WI38 (cell line): ENCODE measurements at regions not wholly inside any gene's neighbourhood (a gene's known extent, or its start where the extent isn't known, plus 50 kb on each side); places are given as distances from the start of the nearest gene placed in this dataset.

Experiments
- H3K4me3 ChIP-seq: 2 replicates; pipeline ENCODE4 v1.5.1; 2011; ENCODE audit warnings: low read depth, mild to moderate bottlenecking, control low read depth, low read length
- TF ChIP-seq, protein P1 (sequence below): IDR thresholded peaks from 2 replicates; pipeline ENCODE4 v1.5.1; 2012; ENCODE audit warnings: low read depth, mild to moderate bottlenecking, control low read depth, low read length

DNA sequence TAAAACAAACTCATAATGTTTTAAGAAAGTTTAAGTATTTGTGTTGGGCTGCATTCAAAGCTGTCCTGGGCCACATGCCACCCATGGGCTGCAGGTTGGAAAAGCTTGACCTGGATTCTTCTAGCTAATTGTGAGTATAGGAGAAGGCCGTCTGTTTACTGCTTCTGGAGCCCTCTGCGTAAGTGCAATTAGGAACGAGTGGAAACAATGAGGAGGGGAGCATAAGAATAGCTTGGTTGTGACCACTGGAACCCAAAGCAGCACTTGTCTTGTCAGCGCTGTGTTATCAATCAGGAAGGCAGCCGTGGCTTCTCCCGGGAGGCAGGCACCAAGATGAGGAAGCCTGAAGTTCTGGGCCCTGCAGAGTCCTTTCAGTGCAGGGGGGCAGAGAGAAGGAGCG is 110.4 kb upstream of the MBNL2 start:
- no peak overlapping the region for H3K4me3 ChIP-seq
- TF ChIP-seq, protein P1, sequence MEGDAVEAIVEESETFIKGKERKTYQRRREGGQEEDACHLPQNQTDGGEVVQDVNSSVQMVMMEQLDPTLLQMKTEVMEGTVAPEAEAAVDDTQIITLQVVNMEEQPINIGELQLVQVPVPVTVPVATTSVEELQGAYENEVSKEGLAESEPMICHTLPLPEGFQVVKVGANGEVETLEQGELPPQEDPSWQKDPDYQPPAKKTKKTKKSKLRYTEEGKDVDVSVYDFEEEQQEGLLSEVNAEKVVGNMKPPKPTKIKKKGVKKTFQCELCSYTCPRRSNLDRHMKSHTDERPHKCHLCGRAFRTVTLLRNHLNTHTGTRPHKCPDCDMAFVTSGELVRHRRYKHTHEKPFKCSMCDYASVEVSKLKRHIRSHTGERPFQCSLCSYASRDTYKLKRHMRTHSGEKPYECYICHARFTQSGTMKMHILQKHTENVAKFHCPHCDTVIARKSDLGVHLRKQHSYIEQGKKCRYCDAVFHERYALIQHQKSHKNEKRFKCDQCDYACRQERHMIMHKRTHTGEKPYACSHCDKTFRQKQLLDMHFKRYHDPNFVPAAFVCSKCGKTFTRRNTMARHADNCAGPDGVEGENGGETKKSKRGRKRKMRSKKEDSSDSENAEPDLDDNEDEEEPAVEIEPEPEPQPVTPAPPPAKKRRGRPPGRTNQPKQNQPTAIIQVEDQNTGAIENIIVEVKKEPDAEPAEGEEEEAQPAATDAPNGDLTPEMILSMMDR, result no peak

DNA sequence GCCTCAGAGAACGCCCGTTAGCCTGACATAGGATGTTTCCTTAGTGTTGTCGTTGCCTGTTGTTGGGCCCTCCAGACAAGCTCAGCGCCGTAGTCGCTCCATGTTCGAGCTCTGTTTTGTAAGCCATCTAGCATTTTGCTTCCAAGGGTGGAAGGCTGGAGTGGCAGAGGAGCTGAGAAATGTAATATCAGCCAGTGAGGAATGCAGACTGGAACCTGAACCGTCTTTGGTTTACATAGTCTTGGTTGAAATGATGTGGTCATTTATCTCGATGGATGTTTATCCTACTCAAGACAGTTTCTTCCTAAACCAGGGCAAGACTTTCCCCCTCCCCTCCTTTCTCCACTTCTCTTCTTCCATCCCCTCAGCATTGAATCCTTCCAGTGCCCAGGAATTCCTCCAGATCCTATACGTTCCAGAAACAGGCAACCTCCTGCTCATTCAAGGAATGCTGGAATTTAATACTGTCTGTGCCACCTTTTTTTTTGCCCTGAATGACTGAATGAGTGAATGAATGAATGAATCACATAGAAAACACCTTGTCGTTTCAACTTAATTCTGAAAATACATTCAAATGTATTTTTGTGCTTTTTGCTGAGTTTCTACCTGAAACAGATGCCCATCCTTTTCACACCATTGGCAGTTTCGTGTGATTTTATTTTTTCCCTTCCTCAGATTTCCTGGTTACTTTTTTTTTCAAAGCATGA is 109.5 kb upstream of the MBNL2 start:
- no peak overlapping the region for H3K4me3 ChIP-seq

DNA sequence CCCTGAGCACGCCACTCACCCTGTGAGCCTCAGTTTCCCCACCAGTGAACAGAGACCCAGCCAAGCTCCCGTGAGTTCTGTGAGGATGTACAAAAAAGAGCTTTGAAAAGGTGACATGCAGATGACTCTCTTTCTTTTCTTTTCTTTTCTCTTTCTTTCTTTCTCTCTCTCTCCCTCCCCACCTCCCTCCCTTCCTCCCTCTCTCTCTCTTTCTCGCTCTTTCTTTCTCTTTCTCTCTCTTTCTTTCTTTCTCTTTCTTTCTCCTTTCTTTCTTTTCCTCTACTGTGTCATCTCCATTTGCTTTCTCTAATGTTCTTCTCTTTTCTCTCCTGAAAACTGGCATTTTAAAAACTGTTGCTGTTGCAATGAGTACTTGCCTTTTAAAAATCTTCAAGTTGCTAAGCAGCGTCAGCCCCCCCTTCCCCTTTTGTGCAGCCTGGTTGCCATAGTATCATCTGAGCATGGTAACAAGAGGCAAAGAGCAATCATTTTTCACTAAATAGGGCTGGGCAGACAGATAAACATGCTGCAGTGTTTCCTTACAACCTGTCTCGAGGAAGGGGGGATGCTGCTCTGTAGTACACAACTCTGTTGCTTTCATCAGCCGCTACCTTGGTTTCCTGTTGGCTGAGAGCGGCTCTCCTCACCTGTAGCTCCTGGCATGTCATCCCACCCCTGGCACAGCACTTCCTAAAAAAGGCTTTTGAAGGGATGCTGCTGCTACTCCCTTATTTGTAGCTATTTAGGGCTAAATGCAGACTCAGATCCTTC is 108.7 kb upstream of the MBNL2 start:
- TF ChIP-seq, protein P1, result no peak

More for the DNA sequence above, 109.5 kb upstream of the MBNL2 start:
- TF ChIP-seq, protein P1, result no peak

DNA sequence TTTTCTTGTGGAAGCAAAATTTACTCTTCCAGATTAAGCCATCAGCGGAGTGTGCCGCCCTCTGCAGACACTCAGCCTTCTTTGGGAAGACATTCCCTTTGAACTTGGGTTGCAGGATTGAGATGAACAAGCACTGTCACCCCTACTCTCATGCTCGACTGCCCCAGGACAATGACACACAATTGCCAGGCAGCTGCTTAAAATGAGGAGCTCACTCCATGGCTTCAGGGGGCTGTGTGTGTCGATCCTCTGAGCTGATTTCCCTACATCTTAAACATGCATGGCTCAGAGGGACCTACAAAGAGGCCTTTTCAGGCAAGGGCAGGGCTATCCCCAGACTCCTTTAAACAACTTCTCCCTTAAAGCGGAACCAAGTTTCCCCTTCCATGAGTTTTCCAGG is 107.5 kb upstream of the MBNL2 start:
- H3K4me3 ChIP-seq, result peak overlapping the region; percentile 21
- TF ChIP-seq, protein P1, result no peak

More for the DNA sequence above, 108.7 kb upstream of the MBNL2 start:
- no peak overlapping the region for H3K4me3 ChIP-seq

DNA sequence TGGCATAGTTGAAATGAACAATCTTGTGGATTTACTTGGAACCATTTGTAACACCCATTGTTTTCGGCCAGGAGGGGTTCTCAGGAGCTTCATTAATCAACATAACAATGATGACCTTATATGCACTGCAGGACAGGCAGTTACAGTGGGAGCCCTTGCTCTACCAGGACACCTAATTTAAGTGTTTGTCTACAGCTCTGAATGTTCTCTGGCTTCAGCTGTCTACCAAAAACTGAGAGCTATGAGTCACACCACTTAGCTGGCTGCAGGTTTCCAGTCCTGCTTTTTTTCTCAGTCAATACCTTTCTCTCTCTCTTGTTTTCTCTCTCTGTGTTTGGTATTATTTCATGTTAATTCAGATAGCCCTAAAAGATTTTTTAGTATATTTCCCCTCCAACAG is 105.4 kb upstream of the MBNL2 start:
- TF ChIP-seq, protein P1, result no peak
- no peak overlapping the region for H3K4me3 ChIP-seq

DNA sequence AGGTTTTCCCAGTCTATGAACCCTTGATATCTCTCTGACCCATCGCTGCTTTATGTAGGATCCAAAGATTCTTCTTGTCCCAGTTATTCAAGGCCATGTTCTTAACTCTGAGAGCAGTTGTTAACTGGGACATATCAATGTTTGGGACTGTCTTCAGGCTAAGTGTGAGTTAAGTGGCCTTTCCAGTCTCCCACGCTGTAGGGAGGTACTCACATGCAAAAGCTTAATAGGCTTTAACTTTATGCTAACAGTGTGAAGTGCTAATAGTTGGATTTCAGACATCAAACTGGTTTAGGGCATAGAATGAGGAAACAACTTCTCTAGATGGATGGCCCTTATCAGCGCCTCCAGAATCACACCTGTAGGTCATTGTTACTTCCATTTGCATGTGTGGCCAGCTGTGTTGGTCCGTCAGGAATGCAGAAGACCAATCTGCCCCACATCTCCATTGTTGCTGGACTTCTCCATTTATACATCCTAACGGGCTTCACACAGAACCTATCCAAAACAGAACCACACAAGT is 104.7 kb upstream of the MBNL2 start:
- TF ChIP-seq, protein P1, result no peak

DNA sequence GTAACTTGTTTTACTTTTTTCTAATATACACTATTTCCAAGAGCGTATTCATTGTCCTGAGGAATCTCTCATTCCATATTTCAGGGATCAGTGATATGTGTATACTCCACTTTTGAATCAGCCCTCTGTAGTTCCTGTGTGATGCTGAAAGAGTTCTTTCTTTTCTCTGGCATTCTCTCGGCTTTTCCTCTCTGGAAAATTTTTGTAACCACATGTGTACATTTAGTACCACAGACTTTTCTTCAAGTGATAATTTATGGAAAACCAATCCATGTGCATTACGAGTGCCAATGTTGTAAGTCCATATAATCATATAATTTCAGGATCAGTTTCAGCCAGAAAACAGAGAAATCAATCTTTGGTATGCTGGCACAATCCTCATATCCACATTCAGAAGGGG is 102.2 kb upstream of the MBNL2 start:
- H3K4me3 ChIP-seq, result no peak overlapping the region
- TF ChIP-seq, protein P1, result no peak

More for the DNA sequence above, 104.7 kb upstream of the MBNL2 start:
- no peak overlapping the region for H3K4me3 ChIP-seq
